HCT116 (cell line): ENCODE measurements at regions not wholly inside any gene's neighbourhood (a gene's known extent, or its start where the extent isn't known, plus 50 kb on each side); places are given as distances from the start of the nearest gene placed in this dataset.

Source experiments
- ATAC-seq: fragments of 200-7000 bp; cut with Tn5 transposase; 2 replicates; pipeline ENCODE4 v1.9.1; 2020; ENCODE audit warnings: mild to moderate bottlenecking, moderate library complexity
- BruUV-seq: library from RNA; stranded (reverse); fragments of 400-500 nt; replicated peaks from 2 replicates; lab custom pipeline; 2021; lab: Mats Ljungman, UMichigan
- CTCF ChIA-PET: fragments of 300-600 bp; sonication (Branson Sonifier 250); formaldehyde crosslinking; loops from one replicate; lab custom pipeline; 2021; ENCODE audit warnings: antibody characterized with exemption; lab: Charles Lee
- POLR2A ChIA-PET: fragments of 300-600, 350-600 bp; sonication (Branson Sonifier 250); formaldehyde crosslinking; loops from one replicate; lab custom pipeline; 2021; ENCODE audit warnings: antibody characterized with exemption; lab: Charles Lee
- RAD21 ChIA-PET, 2 experiments: fragments of 300-600 bp; sonication (Branson Sonifier 250); formaldehyde crosslinking; loops; one replicate each; lab custom pipeline; 2023; ENCODE audit warnings: low total read pairs in 2 of 2; ENCODE audit not compliant: uncharacterized antibody in 2 of 2, unreplicated experiment in 2 of 2, low non-redundant PET in 1 of 2; lab: Charles Lee
- DNase-seq: peaks from one replicate; pipeline ENCODE4 v3.0.0-alpha.2; 2010; ENCODE audit warnings: low read depth, low spot score
- H2AFZ ChIP-seq: fragments of 200-600 bp; shearing (Covaris generic), sonication (generic); 2 replicates; pipeline ENCODE4 v1.6.1; 2017; ENCODE audit warnings: low read depth, mixed run types, mixed read lengths, antibody characterized with exemption, low read length; ENCODE audit not compliant: poor library complexity, severe bottlenecking
- H3K27ac ChIP-seq: 2 replicates; pipeline ENCODE4 v1.5.1; 2012; ENCODE audit warnings: low read depth, low read length
- H3K27me3 ChIP-seq: fragments of 200-600 bp; sonication (generic); 2 replicates; pipeline ENCODE4 v1.6.1; 2016; ENCODE audit warnings: mixed run types, low read length, mixed read lengths; ENCODE audit not compliant: insufficient read depth
- H3K36me3 ChIP-seq, 2 experiments: fragments of 200-500 bp in 1 of 2; fragments of 200-600 bp in 1 of 2; sonication (Bioruptor generic) in 1 of 2; sonication (generic) in 1 of 2; 2 replicates each; pipeline versions ENCODE4 v1.5.1 to v1.6.1; 2014 to 2016; ENCODE audit warnings: low read length in 2 of 2, inconsistent platforms in 1 of 2, mixed read lengths in 1 of 2, mixed run types in 1 of 2; ENCODE audit not compliant: insufficient read depth in 2 of 2, control insufficient read depth in 1 of 2
- H3K4me1 ChIP-seq, 2 experiments: fragments of 200-600 bp in 1 of 2; sonication (generic) in 1 of 2; 2 replicates each; pipeline versions ENCODE4 v1.5.1 to v1.6.1; 2012 to 2017; ENCODE audit warnings: low read length in 2 of 2, inconsistent platforms in 1 of 2, mild to moderate bottlenecking in 1 of 2, mixed read lengths in 1 of 2, mixed run types in 1 of 2, moderate library complexity in 1 of 2; ENCODE audit not compliant: insufficient read depth in 2 of 2, control insufficient read depth in 1 of 2
- H3K4me2 ChIP-seq: fragments of 200-600 bp; sonication (generic); 2 replicates; pipeline ENCODE4 v1.6.1; 2017; ENCODE audit warnings: mixed run types, low read length, mixed read lengths
- H3K4me3 ChIP-seq, 2 experiments: fragments of 200-600 bp in 1 of 2; sonication (generic) in 1 of 2; replicated peaks in 1 of 2; 2 replicates each; pipeline ENCODE4 v1.5.1; 2011 to 2016; ENCODE audit warnings: low read length in 2 of 2, control low read depth in 1 of 2, low read depth in 1 of 2, mild to moderate bottlenecking in 1 of 2, mixed read lengths in 1 of 2, mixed run types in 1 of 2
- H3K79me2 ChIP-seq: fragments of 200-600 bp; sonication (generic); 2 replicates; pipeline ENCODE4 v1.6.1; 2017; ENCODE audit warnings: mild to moderate bottlenecking, mixed run types, low read length, moderate library complexity, mixed read lengths; ENCODE audit not compliant: insufficient read depth
- H3K9ac ChIP-seq: fragments of 200-600 bp; sonication (generic); 2 replicates; pipeline ENCODE4 v1.6.1; 2016; ENCODE audit warnings: low read length, mixed read lengths
- H3K9me2 ChIP-seq: fragments of 200-600 bp; sonication (generic), shearing (Covaris generic); 2 replicates; pipeline ENCODE4 v1.6.1; 2017; ENCODE audit warnings: mixed run types, mild to moderate bottlenecking, moderate library complexity; ENCODE audit not compliant: insufficient read depth
- H3K9me3 ChIP-seq, 2 experiments: fragments of 200-500 bp in 1 of 2; fragments of 200-600 bp in 1 of 2; sonication (Bioruptor generic) in 1 of 2; sonication (generic) in 1 of 2; 2 replicates each; pipeline ENCODE4 v1.6.1; 2014 to 2017; ENCODE audit warnings: low read length in 2 of 2, mixed read lengths in 2 of 2, inconsistent platforms in 1 of 2, low read depth in 1 of 2, mild to moderate bottlenecking in 1 of 2, mixed run types in 1 of 2, moderate library complexity in 1 of 2; ENCODE audit not compliant: control insufficient read depth in 1 of 2, insufficient read depth in 1 of 2
- H4K20me1 ChIP-seq: fragments of 200-600 bp; sonication (generic), shearing (Covaris generic); 2 replicates; pipeline ENCODE4 v1.6.1; 2017; ENCODE audit warnings: mixed run types, mild to moderate bottlenecking, moderate library complexity; ENCODE audit not compliant: insufficient read depth
- CEBPB ChIP-seq: IDR thresholded peaks from 2 replicates; pipeline ENCODE4 v1.6.1; 2012; ENCODE audit warnings: low read depth
- JUND ChIP-seq: IDR thresholded peaks from 2 replicates; pipeline ENCODE4 v1.6.1; 2012
- SRF ChIP-seq: IDR thresholded peaks from 2 replicates; pipeline ENCODE4 v1.6.1; 2012; ENCODE audit warnings: low read depth
- TCF7L2 ChIP-seq: IDR thresholded peaks from 2 replicates; pipeline ENCODE4 v1.7.0; 2011; ENCODE audit warnings: borderline replicate concordance, inconsistent platforms; ENCODE audit not compliant: insufficient read depth, insufficient read length; ENCODE audit errors: extremely low read depth
- YY1 ChIP-seq: IDR thresholded peaks from 2 replicates; pipeline ENCODE4 v1.6.1; 2011; ENCODE audit warnings: low read length, low read depth, moderate library complexity, mild to moderate bottlenecking; ENCODE audit not compliant: insufficient replicate concordance; ENCODE audit errors: extremely low read depth
- ZFX ChIP-seq: fragments of 450-650 bp; IDR thresholded peaks from 2 replicates; pipeline ENCODE4 v1.6.1; 2017
- ZNF274 ChIP-seq: fragments of 200-500 bp; sonication (Bioruptor generic); IDR thresholded peaks from 2 replicates; pipeline ENCODE4 v1.6.1; 2014; ENCODE audit warnings: mild to moderate bottlenecking, low read depth, low read length, inconsistent platforms
- intact Hi-C: fragments of 100-400 bp; cut with micrococcal nuclease; formaldehyde crosslinking; loops from 2 replicates; pipeline ENCODE4 v1.10.0; 2022
- TF ChIP-seq, protein P1 (sequence below): IDR thresholded peaks from 2 replicates; pipeline ENCODE4 v1.6.1; 2011; ENCODE audit warnings: mild to moderate bottlenecking, low read length, moderate library complexity; ENCODE audit not compliant: insufficient replicate concordance; ENCODE audit errors: extremely low read depth
- TF ChIP-seq, protein P2 (sequence below): IDR thresholded peaks from 2 replicates; pipeline ENCODE4 v1.6.1; 2012
- TF ChIP-seq, protein P3 (sequence below): IDR thresholded peaks from 2 replicates; pipeline ENCODE4 v1.6.1; 2012; ENCODE audit warnings: low read depth

DNA sequence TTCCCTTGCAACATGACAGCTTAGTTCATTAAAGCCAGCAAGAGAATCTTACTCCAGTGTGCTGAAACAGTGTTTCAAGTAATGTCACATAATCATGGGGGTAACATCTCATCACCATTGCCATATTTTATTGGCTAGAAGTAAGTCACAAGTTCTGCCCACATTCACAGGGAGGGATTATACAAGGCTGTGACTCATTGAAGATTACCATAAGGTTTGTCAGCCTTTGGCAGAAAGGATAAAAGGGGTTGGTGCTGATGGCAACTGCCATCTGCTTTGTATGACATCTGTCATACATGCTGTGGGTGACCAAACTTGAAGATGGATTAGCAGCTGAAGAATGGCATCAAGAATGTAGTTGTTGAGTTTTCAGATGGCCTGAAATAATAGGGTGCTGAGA is 61.2 kb downstream of the KCNE4 start:
- DNase-seq (no peak), ATAC-seq (no peak)
- ChIA-PET RAD21 (no interaction called here), POLR2A (no interaction called here), CTCF (no interaction called here)
- TF ChIP-seq CEBPB (no peak), YY1 (no peak), TCF7L2 (no peak), SRF (no peak), ZNF274 (no peak), ZFX (no peak)
- TF ChIP-seq, protein P1, sequence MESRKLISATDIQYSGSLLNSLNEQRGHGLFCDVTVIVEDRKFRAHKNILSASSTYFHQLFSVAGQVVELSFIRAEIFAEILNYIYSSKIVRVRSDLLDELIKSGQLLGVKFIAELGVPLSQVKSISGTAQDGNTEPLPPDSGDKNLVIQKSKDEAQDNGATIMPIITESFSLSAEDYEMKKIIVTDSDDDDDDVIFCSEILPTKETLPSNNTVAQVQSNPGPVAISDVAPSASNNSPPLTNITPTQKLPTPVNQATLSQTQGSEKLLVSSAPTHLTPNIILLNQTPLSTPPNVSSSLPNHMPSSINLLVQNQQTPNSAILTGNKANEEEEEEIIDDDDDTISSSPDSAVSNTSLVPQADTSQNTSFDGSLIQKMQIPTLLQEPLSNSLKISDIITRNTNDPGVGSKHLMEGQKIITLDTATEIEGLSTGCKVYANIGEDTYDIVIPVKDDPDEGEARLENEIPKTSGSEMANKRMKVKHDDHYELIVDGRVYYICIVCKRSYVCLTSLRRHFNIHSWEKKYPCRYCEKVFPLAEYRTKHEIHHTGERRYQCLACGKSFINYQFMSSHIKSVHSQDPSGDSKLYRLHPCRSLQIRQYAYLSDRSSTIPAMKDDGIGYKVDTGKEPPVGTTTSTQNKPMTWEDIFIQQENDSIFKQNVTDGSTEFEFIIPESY = no peak
- TF ChIP-seq, protein P2, sequence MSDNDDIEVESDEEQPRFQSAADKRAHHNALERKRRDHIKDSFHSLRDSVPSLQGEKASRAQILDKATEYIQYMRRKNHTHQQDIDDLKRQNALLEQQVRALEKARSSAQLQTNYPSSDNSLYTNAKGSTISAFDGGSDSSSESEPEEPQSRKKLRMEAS = no peak
- Histone ChIP-seq H4K20me1 (no peaks in the 10 kb centered on the region), H3K9me3 (no peaks in the 10 kb centered on the region), H3K36me3 (no peaks in the 10 kb centered on the region), H3K4me1 (no peaks in the 10 kb centered on the region), H3K4me3 (no peak overlapping the region), H3K9ac (no peak overlapping the region), H3K9me2 (no peaks in the 10 kb centered on the region), H3K4me2 (no peak overlapping the region), H3K27me3 (no peaks in the 10 kb centered on the region), H2AFZ (no peak overlapping the region), H3K79me2 (no peaks in the 10 kb centered on the region), H3K27ac (no peak overlapping the region)
- BruUV-seq = no TSS peak
- intact Hi-C loops = no loop called here

DNA sequence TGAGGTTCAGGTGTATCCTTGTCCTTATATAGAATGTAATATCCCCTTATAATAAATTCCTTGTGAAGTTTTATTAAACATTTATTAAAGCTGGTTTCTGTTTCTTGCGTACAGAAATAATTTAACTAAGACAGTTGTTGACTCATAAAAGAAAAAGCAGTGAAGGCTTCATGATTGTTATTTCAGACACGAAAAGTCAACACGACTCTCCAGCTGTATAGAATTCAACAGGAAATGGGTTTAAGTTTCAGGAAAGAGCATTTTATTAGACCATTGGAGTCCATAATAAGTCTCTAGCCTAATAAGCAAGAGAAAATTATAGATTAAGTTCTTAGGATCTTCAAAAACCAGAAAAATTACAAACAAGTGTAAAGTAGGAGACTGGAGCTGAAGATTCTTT is 62.2 kb downstream of the KCNE4 start:
- ChIA-PET RAD21 (no interaction called here), CTCF (no interaction called here), POLR2A (no interaction called here)
- Histone ChIP-seq H3K36me3 (no peaks in the 10 kb centered on the region), H3K9me3 (no peaks in the 10 kb centered on the region), H3K4me1 (no peaks in the 10 kb centered on the region), H3K9me2 (no peaks in the 10 kb centered on the region), H3K27me3 (no peaks in the 10 kb centered on the region), H2AFZ (no peak overlapping the region), H3K9ac (no peak overlapping the region), H3K4me3 (no peak overlapping the region), H4K20me1 (no peaks in the 10 kb centered on the region), H3K4me2 (no peak overlapping the region), H3K27ac (no peak overlapping the region), H3K79me2 (no peaks in the 10 kb centered on the region)
- BruUV-seq = no TSS peak
- DNase-seq = no peak
- ATAC-seq = no peak
- TF ChIP-seq JUND (no peak), CEBPB (no peak), ZFX (no peak), TCF7L2 (no peak)
- TF ChIP-seq, protein P3, sequence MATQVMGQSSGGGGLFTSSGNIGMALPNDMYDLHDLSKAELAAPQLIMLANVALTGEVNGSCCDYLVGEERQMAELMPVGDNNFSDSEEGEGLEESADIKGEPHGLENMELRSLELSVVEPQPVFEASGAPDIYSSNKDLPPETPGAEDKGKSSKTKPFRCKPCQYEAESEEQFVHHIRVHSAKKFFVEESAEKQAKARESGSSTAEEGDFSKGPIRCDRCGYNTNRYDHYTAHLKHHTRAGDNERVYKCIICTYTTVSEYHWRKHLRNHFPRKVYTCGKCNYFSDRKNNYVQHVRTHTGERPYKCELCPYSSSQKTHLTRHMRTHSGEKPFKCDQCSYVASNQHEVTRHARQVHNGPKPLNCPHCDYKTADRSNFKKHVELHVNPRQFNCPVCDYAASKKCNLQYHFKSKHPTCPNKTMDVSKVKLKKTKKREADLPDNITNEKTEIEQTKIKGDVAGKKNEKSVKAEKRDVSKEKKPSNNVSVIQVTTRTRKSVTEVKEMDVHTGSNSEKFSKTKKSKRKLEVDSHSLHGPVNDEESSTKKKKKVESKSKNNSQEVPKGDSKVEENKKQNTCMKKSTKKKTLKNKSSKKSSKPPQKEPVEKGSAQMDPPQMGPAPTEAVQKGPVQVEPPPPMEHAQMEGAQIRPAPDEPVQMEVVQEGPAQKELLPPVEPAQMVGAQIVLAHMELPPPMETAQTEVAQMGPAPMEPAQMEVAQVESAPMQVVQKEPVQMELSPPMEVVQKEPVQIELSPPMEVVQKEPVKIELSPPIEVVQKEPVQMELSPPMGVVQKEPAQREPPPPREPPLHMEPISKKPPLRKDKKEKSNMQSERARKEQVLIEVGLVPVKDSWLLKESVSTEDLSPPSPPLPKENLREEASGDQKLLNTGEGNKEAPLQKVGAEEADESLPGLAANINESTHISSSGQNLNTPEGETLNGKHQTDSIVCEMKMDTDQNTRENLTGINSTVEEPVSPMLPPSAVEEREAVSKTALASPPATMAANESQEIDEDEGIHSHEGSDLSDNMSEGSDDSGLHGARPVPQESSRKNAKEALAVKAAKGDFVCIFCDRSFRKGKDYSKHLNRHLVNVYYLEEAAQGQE = no peak
- intact Hi-C loops = no loop called here
